Ectodermal cell (in vitro differentiated cells): ENCODE measurements at regions not wholly inside any gene's neighbourhood (a gene's known extent, or its start where the extent isn't known, plus 50 kb on each side); places are given as distances from the start of the nearest gene placed in this dataset.

Experiments
- H3K27ac ChIP-seq: 2 replicates; pipeline ENCODE4 v1.7.0; 2013; ENCODE audit warnings: mild to moderate bottlenecking, low read depth, low read length; ENCODE audit not compliant: insufficient read depth, poor library complexity, severe bottlenecking
- H3K27me3 ChIP-seq: 2 replicates; pipeline ENCODE4 v1.7.0; 2013; ENCODE audit warnings: mild to moderate bottlenecking, low read length; ENCODE audit not compliant: insufficient read depth, control insufficient read depth, poor library complexity, severe bottlenecking
- H3K36me3 ChIP-seq: one replicate; pipeline ENCODE4 v1.7.0; 2013; ENCODE audit warnings: low read length; ENCODE audit not compliant: control insufficient read depth, insufficient read depth
- H3K4me1 ChIP-seq: one replicate; pipeline ENCODE4 v1.7.0; 2013; ENCODE audit warnings: low read length; ENCODE audit not compliant: control insufficient read depth, insufficient read depth
- H3K4me3 ChIP-seq: 2 replicates; pipeline ENCODE4 v1.7.0; 2013; ENCODE audit warnings: low read depth, low read length, control low read depth; ENCODE audit not compliant: insufficient read depth
- H3K9me3 ChIP-seq: 2 replicates; pipeline ENCODE4 v1.7.0; 2013; ENCODE audit warnings: mild to moderate bottlenecking, low read length, moderate library complexity; ENCODE audit not compliant: control insufficient read depth
- WGBS, 2 experiments: methylation state at CpG; one replicate each; pipeline ENCODE4 v1.1.7; 2013; ENCODE audit warnings: missing lambda C conversion rate in 2 of 2; 5-methylcytosine and 5-hydroxymethylcytosine counted together

DNA sequence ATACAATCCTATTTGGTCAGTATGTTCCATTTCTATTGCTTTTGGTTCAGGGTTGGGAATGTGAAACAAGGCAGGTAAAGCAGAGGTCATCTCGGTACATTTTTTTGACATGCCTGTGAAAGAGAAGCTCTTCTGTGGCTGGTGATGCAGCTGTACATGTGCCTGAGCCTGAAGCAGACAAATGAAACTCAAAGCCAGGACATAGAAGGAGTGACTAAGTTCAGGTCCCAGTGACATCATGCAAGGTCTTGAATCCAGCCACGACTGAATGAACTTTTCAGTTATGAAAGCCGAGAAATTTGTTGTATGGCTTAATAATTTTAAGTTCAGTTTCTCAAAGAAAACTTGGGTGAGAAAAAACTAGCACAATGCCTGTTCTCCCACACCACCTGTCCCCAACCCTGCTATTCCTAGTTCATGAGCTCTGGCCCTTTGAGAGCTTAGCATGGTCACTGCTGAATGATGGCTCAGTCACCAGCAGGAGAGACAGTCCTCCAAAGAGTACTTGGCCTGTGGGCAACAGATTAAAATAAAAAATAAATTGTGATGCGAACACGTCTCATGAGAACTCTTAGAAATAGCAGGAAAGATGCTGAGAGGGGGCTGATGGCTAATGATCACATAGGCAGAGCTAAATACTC lies 600.2 kb upstream of the GRM7 start:
- H3K36me3 ChIP-seq: no peaks in the 10 kb centered on the region
- no peak overlapping the region for H3K4me3 ChIP-seq
- no peaks in the 10 kb centered on the region for H3K9me3 ChIP-seq
- 94 to 95% methylated on average over 5 of the region's 5 CpGs for whole genome bisulfite sequencing, 2 experiments
- H3K4me1 ChIP-seq: no peaks in the 10 kb centered on the region
- no peaks in the 10 kb centered on the region for H3K27me3 ChIP-seq
- no peak overlapping the region for H3K27ac ChIP-seq

DNA sequence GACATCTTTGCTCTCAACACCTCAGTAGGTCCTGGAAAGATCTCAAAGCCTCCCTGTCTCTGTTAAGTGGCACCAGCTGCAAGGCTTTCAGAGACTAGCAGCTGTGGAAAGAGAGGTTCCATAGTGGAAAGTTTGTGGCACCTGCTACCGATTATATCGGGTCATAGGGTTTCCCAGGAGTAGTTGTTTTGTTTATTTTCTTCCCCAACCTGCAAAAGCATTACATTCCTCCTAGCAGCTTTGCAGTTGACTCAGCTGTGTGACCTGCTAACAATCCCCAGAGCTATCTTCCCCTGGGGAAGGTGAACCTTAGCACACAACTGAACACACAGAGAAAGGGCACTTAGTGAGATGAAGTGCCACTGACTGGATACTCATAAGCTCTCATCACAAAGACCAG lies 598.9 kb upstream of the GRM7 start:
- H3K9me3 ChIP-seq: no peaks in the 10 kb centered on the region
- H3K4me1 ChIP-seq: no peaks in the 10 kb centered on the region
- H3K4me3 ChIP-seq: no peak overlapping the region
- WGBS, 2 experiments: 95 to 100% methylated on average over 2 of the region's 2 CpGs
- no peaks in the 10 kb centered on the region for H3K36me3 ChIP-seq
- H3K27ac ChIP-seq: no peak overlapping the region
- no peaks in the 10 kb centered on the region for H3K27me3 ChIP-seq

GRCh38 chr3:6264036-6264435 lies 596.9 kb upstream of the GRM7 start:
- Histone ChIP-seq H3K27ac (no peak overlapping the region), H3K4me1 (no peaks in the 10 kb centered on the region), H3K4me3 (no peak overlapping the region), H3K36me3 (no peaks in the 10 kb centered on the region), H3K27me3 (no peaks in the 10 kb centered on the region), H3K9me3 (no peaks in the 10 kb centered on the region)
- WGBS, 2 experiments: 100% methylated on average over 1 of the region's 1 CpG

DNA sequence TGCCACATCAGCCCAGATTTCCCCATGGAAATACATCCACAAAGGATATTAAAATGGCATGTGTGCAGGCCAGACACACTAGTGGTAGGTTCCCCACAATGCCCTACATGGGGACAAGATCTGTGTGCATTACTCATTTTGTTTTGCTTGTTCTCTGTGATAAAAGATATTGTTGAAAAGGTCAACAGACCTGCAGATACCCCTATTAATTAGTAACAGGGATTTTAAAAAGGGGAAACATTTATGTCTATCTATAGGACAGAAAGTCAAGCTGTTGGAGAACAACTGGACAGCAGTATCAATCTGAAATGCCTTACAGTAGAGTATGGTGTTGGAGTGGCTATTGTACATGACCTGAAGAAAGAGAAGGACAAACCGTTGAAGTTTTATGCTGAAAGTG lies 596.0 kb upstream of the GRM7 start:
- no peaks in the 10 kb centered on the region for H3K4me1 ChIP-seq
- H3K27ac ChIP-seq: no peak overlapping the region
- H3K36me3 ChIP-seq: no peaks in the 10 kb centered on the region
- no peak overlapping the region for H3K4me3 ChIP-seq
- H3K27me3 ChIP-seq: no peaks in the 10 kb centered on the region
- H3K9me3 ChIP-seq: no peaks in the 10 kb centered on the region
- WGBS, 2 experiments: 78% methylated on average over 1 of the region's 1 CpG; no CpG with 5 or more reads in 1 of the 2 experiments

- Histone ChIP-seq H3K27me3 (no peaks in the 10 kb centered on the region), H3K36me3 (no peaks in the 10 kb centered on the region), H3K9me3 (no peaks in the 10 kb centered on the region), H3K4me1 (no peaks in the 10 kb centered on the region), H3K27ac (no peak overlapping the region), H3K4me3 (no peak overlapping the region)
- 66 to 80% methylated on average over 3 to 5 of the region's 5 CpGs for WGBS, 2 experiments
These were observed 594.8 kb upstream of the GRM7 start for GRCh38 chr3:6266135-6266534.

- WGBS, 2 experiments: 97 to 98% methylated on average over 3 of the region's 3 CpGs
These were observed 587.0 kb upstream of the GRM7 start for GRCh38 chr3:6273878-6274277.

GRCh38 chr3:6281662-6282061 lies 579.3 kb upstream of the GRM7 start:
- no peaks in the 10 kb centered on the region for H3K36me3 ChIP-seq
- H3K27me3 ChIP-seq: no peaks in the 10 kb centered on the region
- H3K27ac ChIP-seq: no peak overlapping the region
- no peaks in the 10 kb centered on the region for H3K4me1 ChIP-seq
- H3K9me3 ChIP-seq: no peaks in the 10 kb centered on the region
- no peak overlapping the region for H3K4me3 ChIP-seq

More at GRCh38 chr3:6273878-6274277, 587.0 kb upstream of the GRM7 start:
- Histone ChIP-seq H3K27ac (no peak overlapping the region), H3K36me3 (no peaks in the 10 kb centered on the region), H3K27me3 (no peaks in the 10 kb centered on the region), H3K4me3 (no peak overlapping the region), H3K9me3 (no peaks in the 10 kb centered on the region), H3K4me1 (no peaks in the 10 kb centered on the region)

DNA sequence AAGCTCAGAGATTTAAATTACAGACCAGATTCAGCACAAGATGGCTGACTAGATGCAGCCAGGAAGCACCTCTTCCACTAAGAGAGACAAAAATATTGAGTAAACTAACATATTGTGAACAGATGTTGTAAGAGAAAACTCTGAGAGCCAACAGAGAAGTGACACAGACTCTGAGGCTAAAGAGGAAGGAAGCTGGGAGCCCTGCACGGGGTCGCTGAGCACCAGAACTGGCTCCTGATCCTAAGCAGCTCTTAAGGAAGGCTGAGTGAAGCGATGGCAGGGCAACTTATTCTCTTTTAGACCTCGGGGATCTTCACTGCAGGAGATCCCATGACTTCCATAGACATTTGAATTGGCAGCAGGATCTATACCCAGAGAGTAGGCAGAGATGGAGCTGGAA lies 578.0 kb upstream of the GRM7 start:
- 86 to 90% methylated on average over 4 of the region's 4 CpGs for WGBS, 2 experiments
- Histone ChIP-seq H3K27ac (no peak overlapping the region), H3K4me3 (no peak overlapping the region), H3K36me3 (no peaks in the 10 kb centered on the region), H3K9me3 (no peaks in the 10 kb centered on the region), H3K4me1 (no peaks in the 10 kb centered on the region), H3K27me3 (no peaks in the 10 kb centered on the region)

DNA sequence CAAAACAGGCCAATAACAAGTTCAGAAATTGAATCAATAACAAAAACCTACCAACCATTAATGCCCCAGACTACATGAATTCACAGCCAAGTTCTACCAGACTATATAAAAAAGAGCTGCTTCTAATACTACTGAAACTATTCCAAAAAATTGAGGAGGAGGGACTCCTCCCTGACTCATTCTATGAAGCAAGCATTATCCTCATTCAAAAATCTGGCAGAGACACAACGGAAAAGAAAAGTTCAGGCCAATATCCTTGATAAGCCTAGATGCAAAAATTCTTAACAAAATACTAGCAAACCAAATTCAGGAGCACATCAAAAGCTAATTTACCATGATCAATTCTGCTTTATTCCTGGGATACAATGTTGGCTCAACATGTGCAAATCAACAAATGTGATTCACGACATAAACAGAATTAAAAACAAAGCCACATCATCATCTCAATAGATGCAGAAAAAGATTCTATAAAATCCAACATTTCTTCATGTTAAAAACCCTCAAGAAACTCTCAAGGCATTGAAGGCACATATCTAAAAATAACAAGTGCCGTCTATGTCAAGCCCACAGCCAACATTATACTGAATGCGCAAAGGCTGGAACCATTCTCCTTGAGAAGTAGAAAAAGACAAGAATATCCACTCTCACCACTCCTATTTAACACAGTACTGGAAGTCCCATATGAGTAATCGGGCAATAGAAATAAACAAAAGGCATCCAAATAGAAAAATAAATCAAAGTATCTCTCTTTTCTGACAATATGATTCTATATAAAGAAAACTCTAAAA lies 573.6 kb upstream of the GRM7 start:
- no peaks in the 10 kb centered on the region for H3K27me3 ChIP-seq
- H3K4me1 ChIP-seq: no peaks in the 10 kb centered on the region
- no peaks in the 10 kb centered on the region for H3K9me3 ChIP-seq
- H3K27ac ChIP-seq: no peak overlapping the region
- 66 to 75% methylated on average over 4 to 5 of the region's 5 CpGs for WGBS, 2 experiments
- H3K4me3 ChIP-seq: no peak overlapping the region
- H3K36me3 ChIP-seq: no peaks in the 10 kb centered on the region

GRCh38 chr3:6301626-6302025 lies 559.3 kb upstream of the GRM7 start:
- no peaks in the 10 kb centered on the region for H3K9me3 ChIP-seq
- no peaks in the 10 kb centered on the region for H3K27me3 ChIP-seq
- no peaks in the 10 kb centered on the region for H3K36me3 ChIP-seq
- no peak overlapping the region for H3K27ac ChIP-seq
- no peaks in the 10 kb centered on the region for H3K4me1 ChIP-seq
- no peak overlapping the region for H3K4me3 ChIP-seq
- WGBS, 2 experiments: 95 to 98% methylated on average over 3 of the region's 3 CpGs
